ENCODE measurements at regions not wholly inside any gene's neighbourhood (a gene's known extent, or its start where the extent isn't known, plus 50 kb on each side); places are given as distances from the start of the nearest gene placed in this dataset.
"Not testable (repeated sequence)": the region's sequence is repeated elsewhere in the genome, so short reads cannot be mapped to it uniquely, and the experiment has no call there.

DNA sequence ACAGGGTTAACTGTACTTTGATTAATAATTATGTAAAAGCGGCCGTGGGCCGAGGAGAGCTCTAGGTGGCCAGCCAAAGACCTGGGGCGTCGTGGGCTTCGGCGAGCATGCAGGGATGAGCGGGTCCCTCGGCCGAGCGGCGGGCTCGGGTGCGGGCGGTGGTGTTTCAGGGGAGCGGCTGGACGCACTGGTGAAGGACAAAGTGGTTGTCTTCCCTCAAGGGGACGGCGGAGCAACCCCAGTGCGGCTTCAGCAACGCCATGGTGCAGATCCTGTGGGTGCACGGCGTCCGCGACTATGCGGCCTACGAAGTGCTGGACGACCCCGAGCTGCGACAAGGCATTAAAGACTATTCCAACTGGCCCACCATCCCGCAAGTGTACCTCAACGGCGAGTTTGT is 103.0 kb upstream of the C1GALT1C1 start:
- Histone ChIP-seq H3K27me3 (replicated peaks; ENCODE audit: insufficient read depth, low read depth, low read length, poor library complexity) (no peaks in the 10 kb centered on the region), H3K9me3 (ENCODE audit: low read depth, low read length, poor library complexity, severe bottlenecking) (no peaks in the 10 kb centered on the region), H3K4me3 (ENCODE audit: low read depth, low read length, poor library complexity, severe bottlenecking) (no peak overlapping the region), H3K4me1 (ENCODE audit: insufficient read depth, low read length, poor library complexity, severe bottlenecking) (no peaks in the 10 kb centered on the region), H3K36me3 (ENCODE audit: insufficient read depth, low read length, poor library complexity, severe bottlenecking) (no peaks in the 10 kb centered on the region), H3K27ac (ENCODE audit: low read depth, low read length, poor library complexity, severe bottlenecking) (no peak overlapping the region)
- no peak for DNase-seq (ENCODE audit: low spot score)
- TF ChIP-seq, protein P1, sequence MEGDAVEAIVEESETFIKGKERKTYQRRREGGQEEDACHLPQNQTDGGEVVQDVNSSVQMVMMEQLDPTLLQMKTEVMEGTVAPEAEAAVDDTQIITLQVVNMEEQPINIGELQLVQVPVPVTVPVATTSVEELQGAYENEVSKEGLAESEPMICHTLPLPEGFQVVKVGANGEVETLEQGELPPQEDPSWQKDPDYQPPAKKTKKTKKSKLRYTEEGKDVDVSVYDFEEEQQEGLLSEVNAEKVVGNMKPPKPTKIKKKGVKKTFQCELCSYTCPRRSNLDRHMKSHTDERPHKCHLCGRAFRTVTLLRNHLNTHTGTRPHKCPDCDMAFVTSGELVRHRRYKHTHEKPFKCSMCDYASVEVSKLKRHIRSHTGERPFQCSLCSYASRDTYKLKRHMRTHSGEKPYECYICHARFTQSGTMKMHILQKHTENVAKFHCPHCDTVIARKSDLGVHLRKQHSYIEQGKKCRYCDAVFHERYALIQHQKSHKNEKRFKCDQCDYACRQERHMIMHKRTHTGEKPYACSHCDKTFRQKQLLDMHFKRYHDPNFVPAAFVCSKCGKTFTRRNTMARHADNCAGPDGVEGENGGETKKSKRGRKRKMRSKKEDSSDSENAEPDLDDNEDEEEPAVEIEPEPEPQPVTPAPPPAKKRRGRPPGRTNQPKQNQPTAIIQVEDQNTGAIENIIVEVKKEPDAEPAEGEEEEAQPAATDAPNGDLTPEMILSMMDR (conservative IDR thresholded peaks at IDR 0.05; ENCODE audit: low read depth, low read length): no peak
- no peak for TF ChIP-seq EZH2 (IDR thresholded peaks at IDR 0.05; ENCODE audit: borderline replicate concordance, low read depth, low read length, poor library complexity, severe bottlenecking)
- CTCF ChIA-PET: no interaction called here
- POLR2A ChIA-PET (ENCODE audit: low non-redundant PET): interaction anchor here (0.6 kb wide), 1 partner anchor 86 kb away, joined by 5 read pairs; no protein-coding TSS in a partner anchor
- intact Hi-C loops (cut with micrococcal nuclease; ENCODE audit: unreplicated experiment): no loop called here
- BruUV-seq (replicated peaks): no TSS peak

DNA sequence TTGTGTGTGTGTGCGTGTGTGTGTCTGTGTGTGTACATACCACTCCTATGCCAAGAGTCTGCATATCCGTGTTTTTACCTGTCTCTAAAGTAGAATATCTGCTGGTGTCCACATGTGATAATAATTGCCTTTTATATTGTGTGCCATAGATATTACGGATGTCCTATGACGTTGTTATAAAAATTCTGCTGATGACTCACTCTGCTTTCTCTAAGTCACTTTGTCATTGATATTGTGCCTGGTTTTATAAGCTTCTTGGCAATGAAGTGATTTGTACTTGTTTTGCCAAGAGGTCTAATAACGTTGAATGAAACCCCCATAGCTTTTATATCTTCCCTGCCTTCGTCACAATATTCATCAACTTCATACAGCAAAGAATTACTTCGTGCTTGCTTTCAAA is 102.6 kb upstream of the C1GALT1C1 start:
- TF ChIP-seq, protein P1 (conservative IDR thresholded peaks at IDR 0.05; ENCODE audit: low read depth, low read length): no peak
- no peak for TF ChIP-seq EZH2 (IDR thresholded peaks at IDR 0.05; ENCODE audit: borderline replicate concordance, low read depth, low read length, poor library complexity, severe bottlenecking)
- no peaks in the 10 kb centered on the region for H3K4me1 ChIP-seq (ENCODE audit: insufficient read depth, low read length, poor library complexity, severe bottlenecking)
- H3K4me3 ChIP-seq (ENCODE audit: low read depth, low read length, poor library complexity, severe bottlenecking): no peak overlapping the region
- intact Hi-C loops (cut with micrococcal nuclease; ENCODE audit: unreplicated experiment): no loop called here
- CTCF ChIA-PET: no interaction called here
- H3K27me3 ChIP-seq (replicated peaks; ENCODE audit: insufficient read depth, low read depth, low read length, poor library complexity): no peaks in the 10 kb centered on the region
- POLR2A ChIA-PET (ENCODE audit: low non-redundant PET): interaction anchor here (0.6 kb wide), 1 partner anchor 87 kb away, joined by 5 read pairs; no protein-coding TSS in a partner anchor
- no peak for DNase-seq (ENCODE audit: low spot score)
- no peaks in the 10 kb centered on the region for H3K9me3 ChIP-seq (ENCODE audit: low read depth, low read length, poor library complexity, severe bottlenecking)
- H3K27ac ChIP-seq (ENCODE audit: low read depth, low read length, poor library complexity, severe bottlenecking): no peak overlapping the region
- BruUV-seq (replicated peaks): no TSS peak
- no peaks in the 10 kb centered on the region for H3K36me3 ChIP-seq (ENCODE audit: insufficient read depth, low read length, poor library complexity, severe bottlenecking)

DNA sequence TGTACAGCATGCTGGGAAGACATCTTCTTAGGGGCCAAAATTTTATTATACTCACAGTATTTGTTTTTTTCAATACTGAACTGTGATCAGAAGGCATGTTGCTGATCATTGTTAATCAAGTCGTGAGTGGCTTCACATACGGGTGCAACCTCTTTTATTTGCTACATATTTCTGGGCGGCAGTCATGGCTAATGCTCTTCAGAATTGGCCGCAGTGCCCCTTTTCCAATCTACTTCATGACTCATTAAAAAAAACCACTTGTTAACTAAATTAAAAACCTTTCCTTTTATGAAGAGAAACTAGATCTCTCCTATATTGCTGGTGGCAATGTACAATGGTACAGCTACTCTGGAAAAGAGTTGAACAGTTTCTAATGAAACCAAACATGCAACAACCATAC is 101.5 kb upstream of the C1GALT1C1 start:
- H3K27ac ChIP-seq (ENCODE audit: low read depth, low read length, poor library complexity, severe bottlenecking): no peak overlapping the region
- TF ChIP-seq EZH2 (IDR thresholded peaks at IDR 0.05; ENCODE audit: borderline replicate concordance, low read depth, low read length, poor library complexity, severe bottlenecking): no peak
- TF ChIP-seq, protein P1 (conservative IDR thresholded peaks at IDR 0.05; ENCODE audit: low read depth, low read length): no peak
- no peak for DNase-seq (ENCODE audit: low spot score)
- no peaks in the 10 kb centered on the region for H3K27me3 ChIP-seq (replicated peaks; ENCODE audit: insufficient read depth, low read depth, low read length, poor library complexity)
- CTCF ChIA-PET: no interaction called here
- POLR2A ChIA-PET (ENCODE audit: low non-redundant PET): no interaction called here
- BruUV-seq (replicated peaks): no TSS peak
- no peak overlapping the region for H3K4me3 ChIP-seq (ENCODE audit: low read depth, low read length, poor library complexity, severe bottlenecking)
- intact Hi-C loops (cut with micrococcal nuclease; ENCODE audit: unreplicated experiment): no loop called here
- H3K9me3 ChIP-seq (ENCODE audit: low read depth, low read length, poor library complexity, severe bottlenecking): no peaks in the 10 kb centered on the region
- no peaks in the 10 kb centered on the region for H3K4me1 ChIP-seq (ENCODE audit: insufficient read depth, low read length, poor library complexity, severe bottlenecking)
- no peaks in the 10 kb centered on the region for H3K36me3 ChIP-seq (ENCODE audit: insufficient read depth, low read length, poor library complexity, severe bottlenecking)

DNA sequence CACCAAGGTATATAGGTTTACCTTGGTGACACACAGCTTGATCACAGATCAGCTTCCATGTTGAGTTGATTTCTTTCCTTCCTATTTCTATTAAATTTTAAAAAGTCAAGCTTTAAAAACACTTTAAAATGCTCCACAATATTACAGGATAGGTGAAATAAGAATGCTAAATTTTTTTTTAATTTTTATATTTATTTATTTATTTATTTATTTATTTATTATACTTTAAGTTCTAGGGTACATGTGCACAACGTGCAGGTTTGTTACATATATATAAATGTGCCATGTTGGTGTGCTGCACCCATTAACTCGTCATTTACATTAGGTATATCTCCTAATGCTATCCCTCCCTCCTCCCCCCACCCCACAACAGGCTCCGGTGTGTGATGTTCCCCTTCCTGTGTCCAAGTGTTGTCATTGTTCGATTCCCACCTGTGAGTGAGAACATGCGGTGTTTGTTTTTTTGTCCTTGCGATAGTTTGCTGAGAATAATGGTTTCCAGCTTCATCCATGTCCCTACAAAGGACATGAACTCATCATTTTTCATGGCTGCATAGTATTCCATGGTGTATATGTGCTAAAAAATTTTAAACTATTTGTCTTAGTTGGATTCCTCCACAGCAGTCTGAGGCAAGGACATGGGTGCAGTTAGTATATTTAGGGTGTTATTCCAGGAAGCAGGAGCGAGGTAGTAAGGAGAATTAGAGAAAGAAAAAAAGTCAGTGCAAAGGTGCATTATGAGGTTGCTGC is 99.8 kb upstream of the C1GALT1C1 start:
- BruUV-seq (replicated peaks); H3K27ac ChIP-seq (ENCODE audit: low read depth, low read length, poor library complexity, severe bottlenecking); H3K4me1 ChIP-seq (ENCODE audit: insufficient read depth, low read length, poor library complexity, severe bottlenecking); intact Hi-C loops (cut with micrococcal nuclease; ENCODE audit: unreplicated experiment); POLR2A ChIA-PET (ENCODE audit: low non-redundant PET); H3K9me3 ChIP-seq (ENCODE audit: low read depth, low read length, poor library complexity, severe bottlenecking); H3K36me3 ChIP-seq (ENCODE audit: insufficient read depth, low read length, poor library complexity, severe bottlenecking); H3K4me3 ChIP-seq (ENCODE audit: low read depth, low read length, poor library complexity, severe bottlenecking); CTCF ChIA-PET; H3K27me3 ChIP-seq (replicated peaks; ENCODE audit: insufficient read depth, low read depth, low read length, poor library complexity); DNase-seq (ENCODE audit: low spot score): not testable (repeated sequence)

All from A673 (cell line).